Choroid plexus epithelial cell (primary cell): ENCODE measurements at regions not wholly inside any gene's neighbourhood (a gene's known extent, or its start where the extent isn't known, plus 50 kb on each side); places are given as distances from the start of the nearest gene placed in this dataset.
"Not testable (repeated sequence)": the region's sequence is repeated elsewhere in the genome, so short reads cannot be mapped to it uniquely, and the experiment has no call there.

Experiments used
- DNase-seq: peaks from one replicate; pipeline ENCODE4 v3.0.0-alpha.2; 2010; ENCODE audit warnings: low read depth
- H3K4me3 ChIP-seq: 2 replicates; pipeline ENCODE4 v1.5.1; 2011; ENCODE audit warnings: low read depth, mild to moderate bottlenecking, control low read depth, low read length, moderate library complexity
- TF ChIP-seq, protein P1 (sequence below): conservative IDR thresholded peaks from 2 replicates; pipeline ENCODE4 v1.5.1; 2011; ENCODE audit warnings: low read depth, mild to moderate bottlenecking, control low read depth, inconsistent platforms, low read length, moderate library complexity

DNA sequence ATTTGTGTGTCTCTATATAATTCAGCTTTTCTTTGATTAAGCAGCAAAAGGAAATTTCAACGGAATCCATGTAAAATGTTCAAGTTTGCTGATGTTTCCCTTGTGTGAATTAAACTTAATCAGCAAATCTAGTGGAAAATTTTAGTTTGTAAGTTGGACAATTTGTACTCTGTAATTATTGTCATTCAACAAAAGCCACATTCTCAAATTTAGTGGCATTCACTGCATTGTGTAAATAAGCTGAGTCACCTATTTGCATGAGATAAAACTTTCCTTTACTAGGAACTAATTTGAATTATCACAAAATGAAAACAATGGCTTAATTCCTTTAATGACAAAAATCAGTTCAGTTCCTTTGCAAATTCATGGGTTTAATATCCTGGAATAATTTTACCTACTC, 784.2 kb upstream of the CCDC179 start:
- no peak for DNase-seq

DNA sequence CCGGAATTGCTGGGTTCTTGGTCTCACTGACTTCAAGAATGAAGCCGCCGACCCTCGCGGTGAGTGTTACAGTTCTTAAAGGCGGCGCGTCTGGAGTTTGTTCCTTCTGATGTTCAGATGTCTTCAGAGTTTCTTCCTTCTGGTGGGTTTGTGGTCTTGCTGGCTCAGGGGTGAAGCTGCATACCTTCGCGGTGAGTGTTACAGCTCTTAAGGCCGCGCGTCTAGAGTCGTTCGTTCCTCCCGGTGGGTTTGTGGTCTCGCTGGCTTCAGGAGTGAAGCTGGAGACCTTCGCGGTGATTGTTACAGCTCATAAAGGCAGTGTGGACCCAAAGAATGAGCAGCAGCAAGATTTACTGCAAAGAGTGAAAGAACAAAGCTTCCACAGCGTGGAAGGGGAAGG, 792.1 kb upstream of the CCDC179 start:
- DNase-seq, H3K4me3 ChIP-seq: not testable (repeated sequence)

More for the DNA sequence above, 784.2 kb upstream of the CCDC179 start:
- no peak overlapping the region for H3K4me3 ChIP-seq
- TF ChIP-seq, protein P1, sequence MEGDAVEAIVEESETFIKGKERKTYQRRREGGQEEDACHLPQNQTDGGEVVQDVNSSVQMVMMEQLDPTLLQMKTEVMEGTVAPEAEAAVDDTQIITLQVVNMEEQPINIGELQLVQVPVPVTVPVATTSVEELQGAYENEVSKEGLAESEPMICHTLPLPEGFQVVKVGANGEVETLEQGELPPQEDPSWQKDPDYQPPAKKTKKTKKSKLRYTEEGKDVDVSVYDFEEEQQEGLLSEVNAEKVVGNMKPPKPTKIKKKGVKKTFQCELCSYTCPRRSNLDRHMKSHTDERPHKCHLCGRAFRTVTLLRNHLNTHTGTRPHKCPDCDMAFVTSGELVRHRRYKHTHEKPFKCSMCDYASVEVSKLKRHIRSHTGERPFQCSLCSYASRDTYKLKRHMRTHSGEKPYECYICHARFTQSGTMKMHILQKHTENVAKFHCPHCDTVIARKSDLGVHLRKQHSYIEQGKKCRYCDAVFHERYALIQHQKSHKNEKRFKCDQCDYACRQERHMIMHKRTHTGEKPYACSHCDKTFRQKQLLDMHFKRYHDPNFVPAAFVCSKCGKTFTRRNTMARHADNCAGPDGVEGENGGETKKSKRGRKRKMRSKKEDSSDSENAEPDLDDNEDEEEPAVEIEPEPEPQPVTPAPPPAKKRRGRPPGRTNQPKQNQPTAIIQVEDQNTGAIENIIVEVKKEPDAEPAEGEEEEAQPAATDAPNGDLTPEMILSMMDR = no peak

DNA sequence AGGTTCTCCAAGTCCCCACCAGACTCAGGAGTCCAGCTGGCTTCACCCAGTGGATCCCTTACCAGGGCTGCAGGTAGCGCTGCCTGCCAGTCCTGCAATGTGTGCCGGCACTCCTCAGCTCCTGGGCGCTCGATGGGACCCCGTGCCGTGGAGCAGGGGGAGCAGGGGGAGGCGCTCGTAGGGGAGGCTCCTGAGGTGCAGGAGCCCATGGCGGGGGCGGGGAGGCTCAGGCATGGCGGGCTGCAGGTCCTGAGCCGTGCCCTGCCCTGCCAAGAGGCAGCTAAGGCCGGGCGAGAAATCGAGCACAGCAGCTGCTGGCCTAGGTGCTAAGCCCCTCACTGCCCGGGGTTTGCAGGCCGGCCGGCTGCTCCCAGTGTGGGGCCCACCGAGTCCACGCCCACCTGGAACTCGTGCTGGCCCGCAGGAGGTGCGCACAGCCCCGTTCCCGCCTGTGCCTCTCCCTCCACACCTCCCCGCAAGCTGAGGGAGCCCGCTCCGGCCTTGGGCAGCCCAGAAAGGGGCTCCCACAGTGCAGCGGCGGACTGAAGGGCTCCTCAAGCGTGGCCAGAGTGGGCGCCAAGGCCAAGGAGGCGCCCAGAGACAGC, 792.9 kb upstream of the CCDC179 start:
- TF ChIP-seq, protein P1 = no peak
- no peak for DNase-seq
- H3K4me3 ChIP-seq = no peak overlapping the region

DNA sequence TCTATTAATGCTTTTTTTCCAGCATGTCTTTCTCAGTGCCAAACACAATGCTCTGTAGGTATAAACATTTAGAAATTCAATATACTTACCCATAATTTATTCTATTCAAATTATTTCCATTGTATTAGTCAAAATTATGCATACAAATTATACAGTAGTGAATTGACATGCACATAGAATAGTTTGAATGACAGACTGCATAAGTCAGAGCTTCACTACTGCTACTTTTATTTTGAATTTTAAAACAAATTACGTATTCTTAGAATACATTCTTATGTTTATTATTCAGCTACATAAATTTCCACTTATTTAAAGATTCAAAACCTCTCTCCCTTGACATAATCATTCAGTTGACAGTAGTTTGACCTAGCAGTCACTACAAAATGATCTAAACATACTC, 808.0 kb upstream of the CCDC179 start:
- no peak for DNase-seq
- no peak overlapping the region for H3K4me3 ChIP-seq
- TF ChIP-seq, protein P1 = no peak

DNA sequence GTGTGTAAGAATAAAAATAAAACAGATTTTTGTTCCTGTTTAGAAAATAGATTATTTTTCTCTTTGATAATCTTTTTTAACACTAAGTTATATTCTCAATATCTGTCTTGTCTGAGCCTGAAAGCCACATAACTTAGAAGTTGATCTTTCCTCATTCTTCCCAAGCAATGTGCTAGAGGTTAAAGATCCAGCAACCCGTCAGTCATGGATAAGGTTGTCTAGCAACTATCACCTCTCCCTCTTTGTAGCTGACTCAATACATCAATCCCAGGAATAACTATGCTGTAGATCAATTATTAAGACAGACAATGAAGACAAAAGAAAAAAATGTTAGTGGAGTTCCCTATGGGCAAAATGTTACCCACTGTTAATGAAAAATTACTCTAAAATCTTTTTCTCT, 813.1 kb upstream of the CCDC179 start:
- TF ChIP-seq, protein P1 = no peak
- DNase-seq = no peak
- H3K4me3 ChIP-seq = no peak overlapping the region

DNA sequence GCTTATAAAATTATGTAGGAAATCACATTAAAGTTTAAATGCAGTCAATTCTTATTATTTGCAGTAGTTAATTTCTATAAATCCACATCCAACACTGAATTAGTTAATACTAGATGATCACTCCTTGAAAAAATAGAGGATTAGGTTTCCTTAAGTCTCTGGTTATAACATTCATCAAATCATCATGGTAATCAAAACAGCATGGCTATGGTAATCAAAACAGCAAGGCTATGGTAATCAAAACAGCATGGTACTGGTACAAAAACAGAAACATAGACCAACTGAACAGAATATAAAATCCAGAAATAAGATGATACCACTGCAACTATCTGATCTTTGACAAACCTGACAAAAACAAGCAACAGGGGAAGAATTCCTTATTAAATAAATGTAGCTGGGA, 814.6 kb upstream of the CCDC179 start:
- H3K4me3 ChIP-seq = no peak overlapping the region
- DNase-seq = no peak
- TF ChIP-seq, protein P1 = no peak

DNA sequence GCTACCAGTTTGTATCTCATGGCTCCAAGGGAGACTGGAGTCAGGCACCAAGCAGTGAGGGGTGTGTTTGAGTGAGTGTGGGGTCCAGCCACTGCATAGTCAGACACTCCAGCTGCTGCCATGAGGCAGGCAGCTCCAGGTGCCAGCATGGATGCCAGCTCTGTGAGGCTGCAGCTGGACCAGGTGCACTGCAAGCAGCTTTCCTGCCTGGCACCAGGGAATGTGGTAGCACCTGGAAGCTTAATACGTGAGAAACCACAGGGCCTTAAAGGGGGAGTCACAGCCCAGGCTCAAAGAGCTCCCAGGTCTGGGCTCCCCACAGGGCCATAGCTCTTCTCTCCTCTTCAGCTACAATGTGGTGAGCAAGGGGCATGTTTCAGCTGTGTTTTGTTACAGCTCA, 817.8 kb upstream of the LUZP2 start:
- no peak for DNase-seq
- no peak overlapping the region for H3K4me3 ChIP-seq
- TF ChIP-seq, protein P1 = no peak
